ENCODE measurements at regions not wholly inside any gene's neighbourhood (a gene's known extent, or its start where the extent isn't known, plus 50 kb on each side); places are given as distances from the start of the nearest gene placed in this dataset.

DNA sequence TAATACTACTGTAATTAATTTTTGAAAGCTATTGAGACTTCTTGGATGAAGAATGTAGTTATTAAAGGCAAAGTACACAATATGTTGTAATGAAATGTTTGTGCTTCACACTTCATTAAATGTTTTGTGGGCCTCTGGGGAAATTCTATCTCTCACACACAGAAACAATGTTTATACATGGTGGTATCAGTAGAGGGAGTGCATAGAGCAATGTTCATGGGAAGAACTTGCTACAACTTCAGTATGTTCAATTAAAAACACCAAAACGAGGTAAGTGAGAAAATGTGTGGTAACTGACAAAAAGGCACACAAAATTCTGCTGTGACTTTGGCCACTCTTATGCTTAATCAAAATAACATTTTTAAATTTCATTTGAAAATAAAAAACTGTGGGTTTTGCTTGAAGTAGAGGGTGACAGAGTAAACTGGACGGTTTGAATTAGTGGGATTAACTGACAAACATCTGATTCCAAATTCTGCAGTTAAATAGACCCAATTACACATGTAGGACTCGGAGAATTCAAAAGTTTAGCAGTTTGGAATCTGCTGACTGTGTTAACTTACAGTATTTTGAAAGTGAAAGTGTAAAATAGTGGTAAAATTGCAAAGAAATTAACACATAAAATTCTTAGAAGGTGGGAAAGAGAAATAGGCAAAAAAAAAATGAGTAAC is 111.4 kb upstream of the TTC29 start:
- no peak for DNase-seq

GRCh38 chr4:147057611-147058190 is 112.0 kb upstream of the TTC29 start:
- DNase-seq: no peak

GRCh38 chr4:147059064-147059731 is 113.5 kb upstream of the TTC29 start:
- DNase-seq: no peak

- no peak for DNase-seq
These were observed 114.7 kb upstream of the TTC29 start for GRCh38 chr4:147060151-147060931.

DNA sequence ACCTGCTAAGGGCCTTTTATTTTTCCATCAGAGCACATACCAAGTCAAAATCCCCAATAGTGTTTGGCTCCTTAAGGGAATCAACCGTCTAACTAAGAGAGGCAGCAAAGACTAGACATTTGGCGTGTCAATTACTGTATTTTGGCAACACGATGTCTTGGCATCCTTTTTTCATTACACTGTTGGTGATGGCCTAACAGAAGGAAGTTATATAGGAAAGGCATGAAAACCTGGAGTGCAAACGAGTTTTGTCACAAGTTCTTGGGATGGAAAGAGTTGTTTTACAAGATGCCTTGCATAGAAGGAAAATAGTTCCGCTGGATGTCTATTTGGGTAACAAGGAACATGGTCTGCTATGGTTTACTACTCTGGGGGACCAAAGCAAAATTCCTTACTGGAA is 119.2 kb upstream of the TTC29 start:
- DNase-seq: no peak

DNA sequence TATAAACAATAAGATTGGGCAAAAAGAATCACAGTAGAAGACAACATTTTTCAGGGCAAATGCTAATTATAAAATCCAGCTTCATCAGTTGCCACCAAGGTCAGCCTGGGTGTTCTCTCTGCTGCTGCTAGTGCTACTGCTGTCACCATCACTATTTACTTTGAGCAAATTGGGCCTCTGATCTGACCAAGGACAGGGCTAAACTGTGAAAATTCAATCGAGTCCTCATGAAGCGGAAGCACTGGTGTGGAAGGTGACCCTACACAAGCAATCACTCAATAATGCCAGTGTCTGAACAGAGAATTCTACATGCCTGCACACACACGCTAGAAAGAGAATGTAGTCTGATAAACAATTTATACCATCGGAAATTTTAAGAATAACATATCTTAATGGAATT is 122.9 kb upstream of the TTC29 start:
- DNase-seq: no peak

GRCh38 chr4:147071209-147071740 is 125.6 kb upstream of the TTC29 start:
- DNase-seq: no peak

GRCh38 chr4:147076179-147076578 is 130.5 kb upstream of the TTC29 start:
- no peak for DNase-seq

DNA sequence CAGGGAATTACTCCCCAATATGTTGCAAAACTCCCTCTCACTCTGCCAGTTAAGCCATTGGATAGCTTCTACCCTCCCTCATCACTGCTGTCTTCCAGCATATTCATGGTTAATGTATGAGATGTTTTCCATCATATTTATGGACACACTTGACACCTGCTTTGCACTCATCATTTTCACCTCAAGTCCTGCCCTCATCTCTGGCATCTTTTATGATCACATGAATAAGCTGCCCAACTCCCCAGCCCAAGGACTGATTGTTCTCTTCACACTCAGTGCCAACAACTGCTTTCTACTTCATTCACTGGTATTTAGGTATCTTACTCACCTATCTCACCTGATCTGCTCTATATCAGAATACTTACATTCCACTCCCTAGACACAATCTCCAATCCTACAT is 131.1 kb upstream of the TTC29 start:
- DNase-seq: no peak

DNA sequence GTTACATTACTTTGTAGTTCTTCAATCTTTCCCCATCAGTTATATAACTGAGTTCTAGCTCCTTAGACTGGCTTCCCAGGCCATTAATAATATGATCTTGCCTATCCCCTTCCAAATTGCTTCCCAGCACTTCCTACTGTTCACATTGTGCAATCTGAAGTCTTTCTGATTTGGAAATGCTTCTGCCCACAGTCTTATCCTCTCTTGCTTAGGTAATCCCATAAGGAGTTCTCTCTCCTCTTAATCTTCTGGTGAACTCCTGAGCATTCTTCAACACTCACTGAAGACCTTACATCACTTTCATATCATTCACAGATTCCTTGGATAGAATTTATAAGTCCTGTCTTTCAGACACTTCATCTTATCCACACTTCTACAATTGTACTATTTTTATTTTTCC is 132.7 kb upstream of the TTC29 start:
- no peak for DNase-seq

GRCh38 chr4:147078875-147079658 is 133.4 kb upstream of the TTC29 start:
- no peak for DNase-seq

DNA sequence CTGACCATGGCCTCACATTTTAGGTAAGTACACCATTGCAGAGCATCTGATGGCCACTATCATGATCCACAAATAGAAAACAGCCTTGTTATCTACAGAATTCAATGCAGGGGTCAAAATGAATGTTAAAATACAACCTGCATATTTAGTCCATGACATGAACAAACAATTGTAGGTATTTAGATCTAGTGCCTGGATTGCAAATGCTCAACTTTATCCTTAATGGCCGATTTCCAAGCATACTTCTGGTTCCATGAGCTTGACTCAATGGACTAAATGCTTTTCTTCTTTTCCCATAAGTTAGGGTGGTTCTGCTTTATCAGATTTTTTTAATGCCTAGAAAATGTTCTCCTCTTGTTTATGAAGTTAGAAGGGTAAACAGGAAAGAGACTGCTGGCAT is 139.2 kb upstream of the TTC29 start:
- DNase-seq: no peak

DNA sequence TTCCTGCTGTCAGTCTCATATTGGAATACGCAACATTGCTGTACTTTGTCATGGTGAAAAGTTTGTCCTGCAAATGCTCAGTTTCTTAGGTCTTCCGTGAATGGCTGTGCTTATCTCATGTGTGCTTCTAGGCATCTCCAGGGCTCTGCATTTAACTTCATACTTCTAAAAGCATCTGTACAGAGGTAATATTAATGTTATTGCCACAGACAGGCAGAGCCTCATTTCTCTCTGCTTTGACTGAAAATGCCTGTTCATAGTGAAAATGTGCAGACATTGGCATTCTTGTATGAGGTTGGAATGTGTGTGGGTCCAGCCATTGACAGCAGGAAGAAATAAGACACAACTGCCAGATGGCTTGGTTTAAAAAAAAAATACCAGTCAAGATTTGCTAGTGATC is 140.1 kb upstream of the TTC29 start:
- no peak for DNase-seq

GRCh38 chr4:147088146-147088545 is 142.5 kb upstream of the TTC29 start:
- no peak for DNase-seq

GRCh38 chr4:147090486-147090885 is 144.8 kb upstream of the TTC29 start:
- DNase-seq: no peak

DNA sequence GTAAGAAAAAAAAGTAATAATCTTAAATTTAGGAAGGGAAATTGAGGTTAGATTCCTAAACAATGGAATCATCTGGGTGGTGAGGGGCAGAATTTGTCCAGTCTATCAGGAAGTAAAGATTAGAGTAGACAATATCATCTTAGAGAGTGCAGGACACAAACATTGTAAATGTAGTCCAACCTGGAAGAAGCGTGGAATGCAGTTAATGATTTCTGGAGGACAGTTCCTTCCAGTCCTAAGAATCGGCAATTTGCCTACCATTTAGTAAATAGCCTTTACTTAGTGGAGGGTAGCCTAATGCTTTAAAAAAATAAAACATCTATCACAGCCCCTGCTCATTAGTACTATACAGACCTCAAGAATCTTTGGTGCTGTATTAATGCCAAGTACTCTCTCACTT is 147.5 kb upstream of the TTC29 start:
- DNase-seq: no peak

DNA sequence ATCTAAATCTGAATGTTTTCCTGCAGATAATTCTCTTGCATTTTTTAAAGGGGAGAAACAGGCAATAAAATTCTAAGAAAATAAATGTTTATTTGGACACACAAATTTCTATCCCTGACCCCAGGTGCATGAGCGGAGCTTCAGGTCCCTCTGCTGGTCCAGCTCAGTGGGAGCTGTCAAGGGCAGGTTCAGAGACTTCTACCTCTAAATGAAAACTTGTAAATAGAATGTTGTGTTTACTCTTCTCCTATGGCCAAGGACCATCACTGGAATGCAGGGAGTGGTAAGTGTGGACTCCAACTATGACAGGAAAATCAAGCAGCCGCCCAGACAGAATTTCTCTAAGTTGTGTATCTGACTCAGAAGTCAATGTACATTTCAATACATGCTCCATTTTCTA is 148.6 kb upstream of the TTC29 start:
- DNase-seq: no peak

DNA sequence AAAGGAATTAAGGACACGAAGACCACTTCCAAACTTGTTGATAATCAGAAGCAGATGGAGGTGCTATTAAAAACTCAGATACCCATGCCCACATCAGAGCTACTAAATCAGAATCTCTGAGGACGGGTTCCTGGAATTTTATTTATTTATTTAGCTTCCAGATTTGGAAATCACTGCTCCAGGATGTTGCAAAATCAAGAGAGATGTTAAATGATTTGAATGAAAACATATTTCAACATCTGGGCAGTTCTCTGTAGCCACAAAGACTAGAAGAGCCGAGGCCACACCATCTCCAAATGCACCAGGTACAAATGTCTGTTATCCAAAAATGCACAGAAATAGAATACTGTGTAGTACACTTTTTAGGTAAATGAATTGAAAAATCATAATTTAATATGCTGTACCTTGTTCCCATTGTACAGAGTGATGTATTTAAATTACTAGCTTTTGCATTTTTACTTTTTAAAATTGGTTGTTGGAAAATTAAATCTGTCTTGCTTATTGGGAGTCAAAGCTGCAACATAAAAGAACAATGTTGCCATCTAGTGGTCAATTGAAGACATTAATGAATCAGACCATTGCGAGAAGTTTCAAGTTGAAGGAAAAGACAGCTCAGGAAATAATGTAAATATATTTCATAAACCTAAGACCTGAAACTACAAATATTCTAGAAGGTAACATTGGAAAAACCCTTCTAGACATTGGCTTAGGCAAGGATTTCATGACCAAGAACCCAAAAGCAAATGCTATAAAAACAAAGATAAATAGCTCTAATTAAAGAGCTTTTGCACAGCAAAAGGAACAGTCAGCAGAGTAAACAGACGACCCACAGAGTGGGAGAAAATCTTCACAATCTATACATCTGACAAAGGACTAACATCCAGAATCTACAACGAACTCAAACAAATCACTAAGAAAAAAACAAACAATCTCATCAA is 151.3 kb upstream of the TTC29 start:
- no peak for DNase-seq

DNA sequence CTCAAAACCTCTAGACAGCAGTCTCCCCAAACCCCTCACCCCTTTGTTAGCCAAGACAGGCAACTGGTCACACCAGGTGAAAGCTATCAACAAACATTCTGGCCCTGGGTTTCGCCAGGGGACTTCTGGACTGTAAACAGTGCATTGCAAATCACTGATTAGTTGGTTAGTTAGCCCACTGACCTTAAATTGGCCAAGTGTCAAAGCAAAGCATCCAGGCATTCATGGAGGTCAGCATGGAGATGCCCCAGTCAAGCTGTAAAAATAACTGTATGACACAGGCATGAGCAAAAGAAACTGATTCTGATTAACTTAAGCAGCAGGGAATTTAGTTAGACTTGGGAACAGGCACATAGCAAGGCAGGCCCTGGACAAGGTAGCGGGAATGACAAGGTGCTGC is 156.0 kb upstream of the TTC29 start:
- no peak for DNase-seq

DNA sequence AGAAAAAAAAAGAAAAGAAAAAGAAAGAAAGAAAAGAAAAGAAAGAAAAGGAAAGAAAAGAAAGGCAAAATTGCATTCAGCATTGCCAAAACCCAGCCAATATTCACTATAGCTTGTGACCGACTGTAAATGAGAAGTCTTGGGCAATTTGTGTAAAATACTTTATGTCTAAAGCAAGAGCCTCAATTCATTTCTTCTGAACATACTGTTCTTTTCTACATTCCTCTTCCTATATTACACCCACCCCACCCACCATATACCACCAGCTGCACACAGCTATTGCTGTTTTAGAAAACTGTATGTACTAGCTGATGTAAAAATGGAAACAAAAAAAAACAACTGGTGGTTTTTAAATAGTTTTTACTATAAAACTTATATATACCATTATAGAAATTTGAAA is 156.9 kb upstream of the TTC29 start:
- no peak for DNase-seq

- no peak for DNase-seq
These were observed 157.8 kb upstream of the TTC29 start for GRCh38 chr4:147103403-147103946.

Data from GDM1 (cell line).